ENCODE measurements at regions not wholly inside any gene's neighbourhood (a gene's known extent, or its start where the extent isn't known, plus 50 kb on each side); places are given as distances from the start of the nearest gene placed in this dataset.

GRCh38 chr3:106014971-106015370 is 146.2 kb upstream of the CBLB start:
- no peak for DNase-seq (ENCODE audit: extremely low spot score, insufficient read length, low read depth)
- no peak for FAIRE-seq

- DNase-seq (ENCODE audit: extremely low spot score, insufficient read length, low read depth) (no peak), FAIRE-seq (no peak)
Observed at GRCh38 chr3:106018102-106018501, 149.3 kb upstream of the CBLB start.

GRCh38 chr3:106018929-106019550 is 150.2 kb upstream of the CBLB start:
- no peak for FAIRE-seq
- no peak for DNase-seq (ENCODE audit: extremely low spot score, insufficient read length, low read depth)

- FAIRE-seq (no peak), DNase-seq (ENCODE audit: extremely low spot score, insufficient read length, low read depth) (no peak)
Observed at GRCh38 chr3:106022913-106023312, 154.1 kb upstream of the CBLB start.

- FAIRE-seq: no peak
- no peak for DNase-seq (ENCODE audit: extremely low spot score, insufficient read length, low read depth)
Observed at GRCh38 chr3:106025151-106025722, 156.4 kb upstream of the CBLB start.

- FAIRE-seq: no peak
- DNase-seq (ENCODE audit: extremely low spot score, insufficient read length, low read depth): no peak
Observed at GRCh38 chr3:106029954-106030626, 161.3 kb upstream of the CBLB start.

- DNase-seq (ENCODE audit: extremely low spot score, insufficient read length, low read depth): no peak
- FAIRE-seq: no peak
Observed at GRCh38 chr3:106030627-106030963, 161.8 kb upstream of the CBLB start.

GRCh38 chr3:106032479-106032878 is 163.7 kb upstream of the CBLB start:
- FAIRE-seq (no peak), DNase-seq (ENCODE audit: extremely low spot score, insufficient read length, low read depth) (no peak)

GRCh38 chr3:106033654-106034053 is 164.8 kb upstream of the CBLB start:
- FAIRE-seq (no peak), DNase-seq (ENCODE audit: extremely low spot score, insufficient read length, low read depth) (no peak)

- DNase-seq (ENCODE audit: extremely low spot score, insufficient read length, low read depth) (no peak), FAIRE-seq (no peak)
Observed at GRCh38 chr3:106034313-106034712, 165.5 kb upstream of the CBLB start.

GRCh38 chr3:106035619-106036018 is 166.8 kb upstream of the CBLB start:
- FAIRE-seq (no peak), DNase-seq (ENCODE audit: extremely low spot score, insufficient read length, low read depth) (no peak)

- no peak for DNase-seq (ENCODE audit: extremely low spot score, insufficient read length, low read depth)
- no peak for FAIRE-seq
Observed at GRCh38 chr3:106036696-106037095, 167.9 kb upstream of the CBLB start.

GRCh38 chr3:106047221-106047620 is 178.4 kb upstream of the CBLB start:
- FAIRE-seq: no peak
- no peak for DNase-seq (ENCODE audit: extremely low spot score, insufficient read length, low read depth)

GRCh38 chr3:106048946-106049481 is 180.2 kb upstream of the CBLB start:
- DNase-seq (ENCODE audit: extremely low spot score, insufficient read length, low read depth) (no peak), FAIRE-seq (peak; percentile 51)

GRCh38 chr3:106049821-106050220 is 181.0 kb upstream of the CBLB start:
- DNase-seq (ENCODE audit: extremely low spot score, insufficient read length, low read depth): no peak
- FAIRE-seq: no peak

GRCh38 chr3:106056931-106057330 is 188.1 kb upstream of the CBLB start:
- FAIRE-seq (no peak), DNase-seq (ENCODE audit: extremely low spot score, insufficient read length, low read depth) (no peak)

- DNase-seq (ENCODE audit: extremely low spot score, insufficient read length, low read depth) (no peak), FAIRE-seq (no peak)
Observed at GRCh38 chr3:106058475-106058874, 189.7 kb upstream of the CBLB start.

GRCh38 chr3:106059953-106060517 is 191.2 kb upstream of the CBLB start:
- FAIRE-seq (no peak), DNase-seq (ENCODE audit: extremely low spot score, insufficient read length, low read depth) (no peak)

- FAIRE-seq: no peak
- no peak for DNase-seq (ENCODE audit: extremely low spot score, insufficient read length, low read depth)
Observed at GRCh38 chr3:106063909-106064308, 195.1 kb upstream of the CBLB start.

GRCh38 chr3:106065831-106066230 is 197.0 kb upstream of the CBLB start:
- DNase-seq (ENCODE audit: extremely low spot score, insufficient read length, low read depth) (no peak), FAIRE-seq (no peak)

GRCh38 chr3:106067711-106068110 is 198.9 kb upstream of the CBLB start:
- DNase-seq (ENCODE audit: extremely low spot score, insufficient read length, low read depth): no peak
- peak; percentile 73 for FAIRE-seq
